Heart left ventricle (tissue), 16 donors: ENCODE measurements at regions not wholly inside any gene's neighbourhood (a gene's known extent, or its start where the extent isn't known, plus 50 kb on each side); places are given as distances from the start of the nearest gene placed in this dataset.

Experiments used
- ATAC-seq, 4 donors: fragments of 200-7000 bp; cut with Tn5 transposase; one replicate each; pipeline ENCODE4 v1.9.1; 2020 to 2022; ENCODE audit warnings: moderate library complexity in 4 of 4, mild to moderate bottlenecking in 3 of 4, moderate number of reproducible peaks in 1 of 4
- DNase-seq, 5 donors: peaks; one replicate each; pipeline ENCODE4 v3.0.0-alpha.2; 2020
- H3K27ac ChIP-seq, 12 donors: fragments of 200-600 bp; sonication (generic) in 4 of 12; one replicate each; pipeline versions ENCODE4 v1.5.0 to v1.8.0; 2016 to 2022; ENCODE audit warnings: mild to moderate bottlenecking in 2 of 12
- H3K27me3 ChIP-seq, 9 donors: fragments of 200-600 bp; sonication (generic) in 2 of 9; one replicate each; pipeline versions ENCODE4 v1.5.1 to v1.8.0; 2016 to 2022; ENCODE audit warnings: mild to moderate bottlenecking in 3 of 9
- H3K36me3 ChIP-seq, 9 donors: fragments of 200-600 bp; sonication (generic) in 2 of 9; one replicate each; pipeline versions ENCODE4 v1.5.0 to v1.8.0; 2018 to 2022; ENCODE audit warnings: mild to moderate bottlenecking in 2 of 9
- H3K4me1 ChIP-seq, 12 donors: fragments of 200-600 bp; sonication (generic) in 4 of 12; one replicate each; pipeline versions ENCODE4 v1.5.0 to v1.8.0; 2016 to 2022; ENCODE audit warnings: mild to moderate bottlenecking in 3 of 12
- H3K4me3 ChIP-seq, 12 donors: fragments of 200-600 bp; sonication (generic) in 4 of 12; one replicate each; pipeline versions ENCODE4 v1.5.0 to v1.8.0; 2017 to 2022; ENCODE audit warnings: mild to moderate bottlenecking in 9 of 12, moderate library complexity in 4 of 12
- H3K9me3 ChIP-seq, 12 donors: fragments of 200-600 bp; sonication (generic) in 4 of 12; one replicate each; pipeline versions ENCODE4 v1.5.0 to v1.8.0; 2016 to 2022; ENCODE audit warnings: mild to moderate bottlenecking in 1 of 12
- CTCF ChIP-seq, 12 donors: fragments of 200-600 bp; sonication (generic) in 4 of 12; IDR thresholded peaks; one replicate each; pipeline versions ENCODE4 v1.5.0 to v1.8.0; 2018 to 2022; ENCODE audit warnings: antibody characterized with exemption in 12 of 12, mild to moderate bottlenecking in 5 of 12
- POLR2A ChIP-seq, 2 donors: fragments of 450-650 bp; IDR thresholded peaks; one replicate each; pipeline ENCODE4 v1.6.1; 2017; ENCODE audit warnings: antibody characterized with exemption in 2 of 2, mild to moderate bottlenecking in 2 of 2, moderate library complexity in 2 of 2
- WGBS, 4 donors: extraction: QIAGEN DNeasy Blood & Tissue Kit in 2 of 4; methylation state at CpG; one replicate each; pipeline versions ENCODE4 v1.1.5 to v1.1.7; 2013 to 2018; 5-methylcytosine and 5-hydroxymethylcytosine counted together
- intact Hi-C, 10 donors: fragments of 100-400 bp; cut with DNase I; formaldehyde crosslinking; loops; one replicate each; pipeline versions ENCODE4 v1.11.1 to v1.14.2; 2022
- donor health status: ischemic (EF 13 %, LVEDD 7.1; RV severe dilation, severe dysfunction).
- donor health status: healthy with polysubstance abuse.
- donor health status: DM: no; HTN: yes; CAD: no.
- donor health status: DM: no; HTN: no; CAD: no.
- donor health status: ischemic (EF 25% LVEDD 6.9; RV normal size, moderate dysfunction).
- donor health status: ischemic (EF 25% LVEDD 5.7; RV mildly dilated, moderate dysfunction).
- donor health status: healthy.
- donor health status: DM: yes; HTN: yes; CAD: no.
- donor health status: ischemic (EF 35%, LVEDD 5.7; RV mildly dilated, moderate dysfunction).
- donor health status: nonischemic (EF 11% LVEDD 7.7; RV severe dilation, severe dysfunction).
- donor health status: DM: yes; HTN: yes; CAD: no.
- donor health status: PGD.
- donor health status: ischemic (EF 29% LVEDD 5.4; RV normal size, mild dysfunction).
- donor health status: nonischemic (EF 23%, LVEDD 6.1; RV moderate dilation, normal function).

DNA sequence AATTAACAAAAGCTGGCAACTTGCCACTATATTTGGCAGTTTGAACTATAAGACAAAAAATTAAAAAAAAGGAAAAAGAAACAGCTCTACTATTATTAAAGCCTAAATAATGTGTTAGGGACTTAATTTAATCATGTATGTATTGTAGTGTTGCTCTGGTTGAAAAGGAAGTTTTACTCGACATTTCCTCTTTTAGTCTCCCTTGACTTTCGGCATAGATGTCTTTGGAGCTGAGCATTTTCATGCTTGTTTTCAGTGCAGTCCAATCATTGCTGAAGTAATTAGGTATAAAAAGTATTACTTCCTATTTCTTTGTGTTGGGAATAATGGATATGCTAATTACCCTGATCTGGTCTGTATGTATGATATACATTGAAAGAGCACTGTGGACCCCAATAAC is 216.8 kb upstream of the KLF6 start:
- intact Hi-C loops: no loop called here
- DNase-seq (no peak), ATAC-seq (no peak)
- peaks cover 0 to 19% (median 0%) of the 10 kb centered on the region in 12 donors for H3K4me1 ChIP-seq
- no peaks in the 10 kb centered on the region for H3K36me3 ChIP-seq
- H3K4me3 ChIP-seq: no peak overlapping the region
- no peaks in the 10 kb centered on the region for H3K27me3 ChIP-seq
- H3K27ac ChIP-seq: peak overlapping the region in 1 of 12 donors; percentile 3
- no peak for TF ChIP-seq POLR2A (IDR thresholded peaks at IDR 0.05)
- TF ChIP-seq CTCF (IDR thresholded peaks at IDR 0.05): no peak
- peaks cover 0 to 13% (median 0%) of the 10 kb centered on the region in 12 donors for H3K9me3 ChIP-seq
- WGBS, 4 donors: 81 to 91% (median 88%) methylated on average over 2 of the region's 2 CpGs

- peaks cover 0 to 13% (median 0%) of the 10 kb centered on the region in 12 donors for H3K9me3 ChIP-seq
- no peak overlapping the region for H3K27ac ChIP-seq
- WGBS, 4 donors: 90 to 93% (median 91%) methylated on average over 2 of the region's 2 CpGs
Measured at GRCh38 chr10:3999642-4000041, 214.6 kb upstream of the KLF6 start.

DNA sequence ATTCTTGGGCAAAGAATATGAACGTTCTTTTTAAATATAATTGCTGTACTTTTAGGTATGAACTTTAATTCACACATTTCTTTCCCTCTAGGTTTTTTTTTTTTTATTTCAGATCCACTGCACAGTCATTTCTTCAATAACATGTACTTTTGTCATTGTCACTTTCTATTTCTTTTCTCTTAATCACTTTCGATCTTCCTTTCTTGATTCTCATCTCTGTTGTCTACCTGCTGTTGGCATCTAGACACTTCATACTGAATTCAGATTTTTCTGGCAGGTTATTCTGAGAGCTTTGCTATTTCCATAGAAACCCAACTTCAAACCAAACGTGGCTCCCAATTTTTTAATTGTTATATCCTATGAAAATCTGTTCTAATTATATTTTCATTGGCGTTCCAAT is 211.7 kb upstream of the KLF6 start:
- ATAC-seq: no peak
- no peak for DNase-seq
- H3K27me3 ChIP-seq: no peaks in the 10 kb centered on the region
- H3K9me3 ChIP-seq: peaks cover 0 to 13% (median 0%) of the 10 kb centered on the region in 12 donors
- no peak overlapping the region for H3K27ac ChIP-seq
- intact Hi-C loops: no loop called here
- H3K4me1 ChIP-seq: peaks cover 0 to 18% (median 0%) of the 10 kb centered on the region in 12 donors
- no peak overlapping the region for H3K4me3 ChIP-seq
- TF ChIP-seq POLR2A (IDR thresholded peaks at IDR 0.05) (no peak), CTCF (IDR thresholded peaks at IDR 0.05) (no peak)
- no peaks in the 10 kb centered on the region for H3K36me3 ChIP-seq
- WGBS, 4 donors: 84 to 90% (median 88%) methylated on average over 4 of the region's 4 CpGs

More at GRCh38 chr10:3999642-4000041, 214.6 kb upstream of the KLF6 start:
- H3K4me1 ChIP-seq: peaks cover 0 to 21% (median 0%) of the 10 kb centered on the region in 12 donors
- no peaks in the 10 kb centered on the region for H3K27me3 ChIP-seq
- no peak for TF ChIP-seq POLR2A (IDR thresholded peaks at IDR 0.05)
- no peak for TF ChIP-seq CTCF (IDR thresholded peaks at IDR 0.05)
- no peak for ATAC-seq
- no peak for DNase-seq
- H3K4me3 ChIP-seq: no peak overlapping the region
- no peaks in the 10 kb centered on the region for H3K36me3 ChIP-seq
- intact Hi-C loops: no loop called here

GRCh38 chr10:3995302-3996210 is 210.5 kb upstream of the KLF6 start:
- Histone ChIP-seq H3K27me3 (no peaks in the 10 kb centered on the region), H3K9me3 (peaks cover 0 to 13% (median 0%) of the 10 kb centered on the region in 12 donors), H3K4me3 (no peak overlapping the region), H3K36me3 (no peaks in the 10 kb centered on the region), H3K27ac (peak overlapping the region in 1 of 12 donors; percentile 49), H3K4me1 (peaks cover 0 to 18% (median 0%) of the 10 kb centered on the region in 12 donors)
- ATAC-seq: peak in 1 of 4 donors; percentile 24
- WGBS, 4 donors: 51 to 54% (median 53%) methylated on average over 8 of the region's 8 CpGs
- no peak for DNase-seq
- TF ChIP-seq POLR2A (IDR thresholded peaks at IDR 0.05): no peak
- no peak for TF ChIP-seq CTCF (IDR thresholded peaks at IDR 0.05)
- intact Hi-C loops: no loop called here
